HAP-1 (cell line): ENCODE measurements at regions not wholly inside any gene's neighbourhood (a gene's known extent, or its start where the extent isn't known, plus 50 kb on each side); places are given as distances from the start of the nearest gene placed in this dataset.

ENCODE experiments used
- DNase-seq, 2 experiments: peaks; one replicate each; pipeline ENCODE4 v3.0.0-alpha.2; 2016 to 2020; ENCODE audit warnings: low spot score in 2 of 2
- H3K27me3 ChIP-seq: fragments of 250-450 bp; sonication (Bioruptor Pico); 2 replicates; pipeline ENCODE4 v1.5.1; 2020; ENCODE audit warnings: low read depth, mild to moderate bottlenecking, moderate library complexity
- H3K36me3 ChIP-seq: fragments of 250-450 bp; sonication (Bioruptor Pico); replicated peaks from 2 replicates; pipeline ENCODE4 v1.5.1; 2020; ENCODE audit warnings: mild to moderate bottlenecking
- H3K4me1 ChIP-seq: fragments of 250-450 bp; sonication (Bioruptor Pico); 2 replicates; pipeline ENCODE4 v1.5.1; 2020; ENCODE audit warnings: mild to moderate bottlenecking
- H3K4me3 ChIP-seq: fragments of 250-450 bp; sonication (Bioruptor Pico); 2 replicates; pipeline ENCODE4 v1.5.1; 2020; ENCODE audit warnings: mild to moderate bottlenecking, moderate library complexity
- H3K9me3 ChIP-seq: fragments of 250-450 bp; sonication (Bioruptor Pico); 2 replicates; pipeline ENCODE4 v1.5.1; 2020; ENCODE audit warnings: mild to moderate bottlenecking, moderate library complexity
- in situ Hi-C: fragments of 300-500 bp; cut with MboI; formaldehyde crosslinking; loops from 3 replicates; pipeline ENCODE4 v1.14.3; 2020; ENCODE audit warnings: low sequenced_read_pairs, inconsistent platforms, mixed read lengths

- Histone ChIP-seq H3K27me3 (peaks cover 7% of the 10 kb centered on the region; the same call in 1 of the 2 replicates), H3K9me3 (no peaks in the 10 kb centered on the region), H3K36me3 (no peaks in the 10 kb centered on the region), H3K4me1 (0 out of 2 replicates have a peak, but pooled peaks cover 2% of the 10 kb centered on the region), H3K4me3 (no peak overlapping the region)
- in situ Hi-C loops, result no loop called here
- DNase-seq, result no peak
Observed at GRCh38 chr15:62934236-62934971, 108.1 kb upstream of the TPM1 start.

- no peaks in the 10 kb centered on the region for H3K9me3 ChIP-seq
- peaks cover 7% of the 10 kb centered on the region; the same call in 1 of the 2 replicates for H3K27me3 ChIP-seq
- DNase-seq, result no peak
- in situ Hi-C loops, result no loop called here
- H3K36me3 ChIP-seq, result no peaks in the 10 kb centered on the region
- H3K4me1 ChIP-seq, result 0 out of 2 replicates have a peak, but pooled peaks cover 2% of the 10 kb centered on the region
- H3K4me3 ChIP-seq, result no peak overlapping the region
Observed at GRCh38 chr15:62935300-62936081, 107.1 kb upstream of the TPM1 start.

GRCh38 chr15:62938825-62939224 is 103.7 kb upstream of the TPM1 start:
- in situ Hi-C loops, result no loop called here

GRCh38 chr15:62940093-62940754 is 102.3 kb upstream of the TPM1 start:
- Histone ChIP-seq H3K4me1 (no peaks in the 10 kb centered on the region), H3K4me3 (no peak overlapping the region), H3K9me3 (no peaks in the 10 kb centered on the region), H3K27me3 (0 out of 2 replicates have a peak, but pooled peaks cover 2% of the 10 kb centered on the region), H3K36me3 (no peaks in the 10 kb centered on the region)
- no peak for DNase-seq
- in situ Hi-C loops, result no loop called here

More at GRCh38 chr15:62938825-62939224, 103.7 kb upstream of the TPM1 start:
- Histone ChIP-seq H3K4me1 (no peaks in the 10 kb centered on the region), H3K9me3 (no peaks in the 10 kb centered on the region), H3K36me3 (no peaks in the 10 kb centered on the region), H3K4me3 (no peak overlapping the region), H3K27me3 (0 out of 2 replicates have a peak, but pooled peaks cover 2% of the 10 kb centered on the region)
- no peak for DNase-seq

GRCh38 chr15:62940755-62941361 is 101.7 kb upstream of the TPM1 start:
- in situ Hi-C loops, result no loop called here
- DNase-seq, result peak in 1 of 2 experiments; percentile 13
- H3K9me3 ChIP-seq, result no peaks in the 10 kb centered on the region
- no peaks in the 10 kb centered on the region; the same call in 1 of the 2 replicates for H3K4me1 ChIP-seq
- no peak overlapping the region for H3K4me3 ChIP-seq
- 0 out of 2 replicates have a peak, but pooled peaks cover 2% of the 10 kb centered on the region for H3K27me3 ChIP-seq
- H3K36me3 ChIP-seq, result no peaks in the 10 kb centered on the region

GRCh38 chr15:62941699-62942098 is 100.8 kb upstream of the TPM1 start:
- H3K27me3 ChIP-seq, result no peaks in the 10 kb centered on the region
- H3K9me3 ChIP-seq, result no peaks in the 10 kb centered on the region
- H3K36me3 ChIP-seq, result no peaks in the 10 kb centered on the region
- DNase-seq, result no peak
- in situ Hi-C loops, result no loop called here
- H3K4me1 ChIP-seq, result no peaks in the 10 kb centered on the region; the same call in 1 of the 2 replicates
- no peak overlapping the region for H3K4me3 ChIP-seq

- DNase-seq, result peak in 1 of 2 experiments; percentile 6
- H3K4me3 ChIP-seq, result no peak overlapping the region
- in situ Hi-C loops, result no loop called here
- H3K4me1 ChIP-seq, result no peaks in the 10 kb centered on the region; the same call in 1 of the 2 replicates
- H3K36me3 ChIP-seq, result no peaks in the 10 kb centered on the region
- no peaks in the 10 kb centered on the region for H3K27me3 ChIP-seq
- H3K9me3 ChIP-seq, result no peaks in the 10 kb centered on the region
Observed at GRCh38 chr15:62942428-62942827, 100.1 kb upstream of the TPM1 start.

- DNase-seq, result peak in 1 of 2 experiments; percentile 6
- Histone ChIP-seq H3K4me1 (no peaks in the 10 kb centered on the region; the same call in 1 of the 2 replicates), H3K27me3 (peaks cover 3% of the 10 kb centered on the region; the same call in 1 of the 2 replicates), H3K4me3 (no peak overlapping the region), H3K9me3 (no peaks in the 10 kb centered on the region), H3K36me3 (no peaks in the 10 kb centered on the region)
- in situ Hi-C loops, result no loop called here
Observed at GRCh38 chr15:62945063-62945462, 97.5 kb upstream of the TPM1 start.

- Histone ChIP-seq H3K36me3 (no peaks in the 10 kb centered on the region), H3K4me3 (no peak overlapping the region), H3K27me3 (peaks cover 3% of the 10 kb centered on the region; the same call in 1 of the 2 replicates), H3K9me3 (no peaks in the 10 kb centered on the region), H3K4me1 (no peaks in the 10 kb centered on the region; the same call in 1 of the 2 replicates)
- in situ Hi-C loops, result no loop called here
- peak in 1 of 2 experiments; percentile 11 for DNase-seq
Observed at GRCh38 chr15:62945760-62946159, 96.8 kb upstream of the TPM1 start.

GRCh38 chr15:62946940-62947339 is 95.6 kb upstream of the TPM1 start:
- Histone ChIP-seq H3K4me3 (no peak overlapping the region), H3K4me1 (no peaks in the 10 kb centered on the region; the same call in 1 of the 2 replicates), H3K27me3 (peaks cover 6% of the 10 kb centered on the region; the same call in 1 of the 2 replicates), H3K36me3 (no peaks in the 10 kb centered on the region), H3K9me3 (no peaks in the 10 kb centered on the region)
- peak in 1 of 2 experiments; percentile 4 for DNase-seq
- in situ Hi-C loops, result no loop called here

- Histone ChIP-seq H3K27me3 (peaks cover 6% of the 10 kb centered on the region; the same call in 1 of the 2 replicates), H3K4me1 (no peaks in the 10 kb centered on the region; the same call in 1 of the 2 replicates), H3K36me3 (no peaks in the 10 kb centered on the region), H3K9me3 (no peaks in the 10 kb centered on the region), H3K4me3 (no peak overlapping the region)
- peak in 1 of 2 experiments; percentile 5 for DNase-seq
- in situ Hi-C loops, result no loop called here
Observed at GRCh38 chr15:62950462-62950931, 92.0 kb upstream of the TPM1 start.

GRCh38 chr15:62951481-62951880 is 91.1 kb upstream of the TPM1 start:
- in situ Hi-C loops, result no loop called here
- no peaks in the 10 kb centered on the region for H3K4me1 ChIP-seq
- H3K9me3 ChIP-seq, result no peaks in the 10 kb centered on the region; the same call in 1 of the 2 replicates
- H3K36me3 ChIP-seq, result no peaks in the 10 kb centered on the region
- peak in 1 of 2 experiments; percentile 32 for DNase-seq
- H3K4me3 ChIP-seq, result no peak overlapping the region
- peaks cover 6% of the 10 kb centered on the region; the same call in 1 of the 2 replicates for H3K27me3 ChIP-seq

- peak in 1 of 2 experiments; percentile 6 for DNase-seq
- Histone ChIP-seq H3K36me3 (no peaks in the 10 kb centered on the region), H3K27me3 (peaks cover 6% of the 10 kb centered on the region; the same call in 1 of the 2 replicates), H3K9me3 (no peaks in the 10 kb centered on the region; the same call in 1 of the 2 replicates), H3K4me3 (no peak overlapping the region), H3K4me1 (no peaks in the 10 kb centered on the region)
- in situ Hi-C loops, result no loop called here
Observed at GRCh38 chr15:62953021-62953420, 89.5 kb upstream of the TPM1 start.
